Prostate gland (tissue), 2 donors: ENCODE measurements at regions not wholly inside any gene's neighbourhood (a gene's known extent, or its start where the extent isn't known, plus 50 kb on each side); places are given as distances from the start of the nearest gene placed in this dataset.

Experiments used
- POLR2A ChIP-seq: fragments of 450-650 bp; IDR thresholded peaks from one replicate; pipeline ENCODE4 v1.6.1; 2016; ENCODE audit warnings: antibody characterized with exemption, mild to moderate bottlenecking
- POLR2AphosphoS5 ChIP-seq: sonication (generic); formaldehyde crosslinking; IDR thresholded peaks from one replicate; pipeline ENCODE4 v1.6.1; 2017; ENCODE audit warnings: antibody characterized with exemption
- TF ChIP-seq, protein P1 (sequence below), 4 experiments: fragments of 200-600 bp in 2 of 4; fragments of 450-650 bp in 2 of 4; sonication (generic) in 2 of 4; IDR thresholded peaks; 1 replicate in 3 of 4; 2 replicates in 1 of 4; pipeline ENCODE4 v1.5.1; 2016 to 2019; ENCODE audit warnings: antibody characterized with exemption in 4 of 4, mild to moderate bottlenecking in 2 of 4, moderate library complexity in 2 of 4

DNA sequence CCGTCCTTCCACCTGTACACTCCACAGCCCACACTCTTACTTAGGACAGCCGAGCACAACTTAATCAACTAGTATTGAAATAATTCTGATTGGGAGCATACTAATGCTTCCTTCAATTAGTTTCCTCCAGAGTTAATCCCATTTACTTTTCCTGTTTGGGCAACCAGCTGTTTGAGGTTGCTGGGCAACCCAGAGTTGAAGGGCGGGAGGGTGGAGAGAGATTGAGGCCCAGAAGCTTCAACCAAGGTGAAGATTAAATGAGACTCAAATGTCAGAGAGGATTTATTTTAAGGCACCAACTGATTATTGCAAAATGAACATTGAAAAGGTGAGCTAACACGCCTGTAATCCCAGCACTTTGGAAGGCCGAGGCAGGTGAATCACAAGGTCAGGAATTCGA, 428.5 kb upstream of the SEMA6D start:
- no peak for TF ChIP-seq POLR2AphosphoS5
- no peak for TF ChIP-seq POLR2A
- TF ChIP-seq, protein P1, sequence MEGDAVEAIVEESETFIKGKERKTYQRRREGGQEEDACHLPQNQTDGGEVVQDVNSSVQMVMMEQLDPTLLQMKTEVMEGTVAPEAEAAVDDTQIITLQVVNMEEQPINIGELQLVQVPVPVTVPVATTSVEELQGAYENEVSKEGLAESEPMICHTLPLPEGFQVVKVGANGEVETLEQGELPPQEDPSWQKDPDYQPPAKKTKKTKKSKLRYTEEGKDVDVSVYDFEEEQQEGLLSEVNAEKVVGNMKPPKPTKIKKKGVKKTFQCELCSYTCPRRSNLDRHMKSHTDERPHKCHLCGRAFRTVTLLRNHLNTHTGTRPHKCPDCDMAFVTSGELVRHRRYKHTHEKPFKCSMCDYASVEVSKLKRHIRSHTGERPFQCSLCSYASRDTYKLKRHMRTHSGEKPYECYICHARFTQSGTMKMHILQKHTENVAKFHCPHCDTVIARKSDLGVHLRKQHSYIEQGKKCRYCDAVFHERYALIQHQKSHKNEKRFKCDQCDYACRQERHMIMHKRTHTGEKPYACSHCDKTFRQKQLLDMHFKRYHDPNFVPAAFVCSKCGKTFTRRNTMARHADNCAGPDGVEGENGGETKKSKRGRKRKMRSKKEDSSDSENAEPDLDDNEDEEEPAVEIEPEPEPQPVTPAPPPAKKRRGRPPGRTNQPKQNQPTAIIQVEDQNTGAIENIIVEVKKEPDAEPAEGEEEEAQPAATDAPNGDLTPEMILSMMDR (IDR thresholded peaks at IDR 0.05) = no peak
